A549 (cell line): ENCODE measurements at regions not wholly inside any gene's neighbourhood (a gene's known extent, or its start where the extent isn't known, plus 50 kb on each side); places are given as distances from the start of the nearest gene placed in this dataset.

Experiments used
- ATOH8 ChIP-seq: fragments of 250-450 bp; sonication (Bioruptor Pico); IDR thresholded peaks from 2 replicates; pipeline ENCODE4 v1.5.0; 2020; ENCODE audit warnings: low read depth, mild to moderate bottlenecking, moderate library complexity
- CEBPB ChIP-seq, 2 experiments: fragments of >200 bp in 1 of 2; sonication (Bioruptor Twin) in 1 of 2; formaldehyde crosslinking in 1 of 2; IDR thresholded peaks; 2 replicates each; pipeline ENCODE4 v1.6.1; 2012 to 2016
- CHD2 ChIP-seq: fragments of 150-350 bp; IDR thresholded peaks from 2 replicates; pipeline ENCODE4 v1.6.1; 2014; ENCODE audit warnings: low read length; ENCODE audit not compliant: partially characterized antibody
- CTCF ChIP-seq: fragments of >200 bp; sonication (Bioruptor Twin); formaldehyde crosslinking; IDR thresholded peaks from 3 replicates; pipeline ENCODE4 v1.5.1; 2016
- EP300 ChIP-seq, 2 experiments: fragments of >200 bp; sonication (Bioruptor Twin); formaldehyde crosslinking; IDR thresholded peaks; 2 replicates in 1 of 2; 3 replicates in 1 of 2; pipeline ENCODE4 v1.6.1; 2016 to 2017
- JUN ChIP-seq, 2 experiments: fragments of >200 bp; sonication (Bioruptor Twin); formaldehyde crosslinking; IDR thresholded peaks; 2 replicates in 1 of 2; 3 replicates in 1 of 2; pipeline ENCODE4 v1.6.1; 2016 to 2017
- POLR2A ChIP-seq: IDR thresholded peaks from 2 replicates; pipeline ENCODE4 v1.6.1; 2012; ENCODE audit warnings: mild to moderate bottlenecking, low read length
- RCOR1 ChIP-seq: fragments of 150-350 bp; IDR thresholded peaks from 2 replicates; pipeline ENCODE4 v1.6.1; 2014; ENCODE audit warnings: antibody characterized with exemption, low read length, low read depth
- REST ChIP-seq: fragments of 200-600 bp; sonication (generic); IDR thresholded peaks from 2 replicates; pipeline ENCODE4 v1.6.1; 2016; ENCODE audit warnings: antibody characterized with exemption, mild to moderate bottlenecking, moderate library complexity
- RFX5 ChIP-seq: fragments of 450-650 bp; IDR thresholded peaks from 2 replicates; pipeline ENCODE4 v1.7.1; 2014; ENCODE audit warnings: antibody characterized with exemption, mild to moderate bottlenecking, moderate library complexity
- USF2 ChIP-seq: fragments of 450-650 bp; IDR thresholded peaks from 2 replicates; pipeline ENCODE4 v1.6.1; 2014; ENCODE audit warnings: antibody characterized with exemption

GRCh38 chr2:111227716-111228141 is 107.0 kb downstream of the BCL2L11 start:
- TF ChIP-seq CTCF (no peak), JUN (IDR thresholded peaks at IDR 0.05) (no peak), REST (no peak), CHD2 (no peak), EP300 (IDR thresholded peaks at IDR 0.05) (no peak), RCOR1 (no peak), CEBPB (IDR thresholded peaks at IDR 0.05) (no peak), POLR2A (no peak), USF2 (no peak), RFX5 (no peak), ATOH8 (CRISPR knock-in tag) (no peak)
